ENCODE measurements at regions not wholly inside any gene's neighbourhood (a gene's known extent, or its start where the extent isn't known, plus 50 kb on each side); places are given as distances from the start of the nearest gene placed in this dataset.

DNA sequence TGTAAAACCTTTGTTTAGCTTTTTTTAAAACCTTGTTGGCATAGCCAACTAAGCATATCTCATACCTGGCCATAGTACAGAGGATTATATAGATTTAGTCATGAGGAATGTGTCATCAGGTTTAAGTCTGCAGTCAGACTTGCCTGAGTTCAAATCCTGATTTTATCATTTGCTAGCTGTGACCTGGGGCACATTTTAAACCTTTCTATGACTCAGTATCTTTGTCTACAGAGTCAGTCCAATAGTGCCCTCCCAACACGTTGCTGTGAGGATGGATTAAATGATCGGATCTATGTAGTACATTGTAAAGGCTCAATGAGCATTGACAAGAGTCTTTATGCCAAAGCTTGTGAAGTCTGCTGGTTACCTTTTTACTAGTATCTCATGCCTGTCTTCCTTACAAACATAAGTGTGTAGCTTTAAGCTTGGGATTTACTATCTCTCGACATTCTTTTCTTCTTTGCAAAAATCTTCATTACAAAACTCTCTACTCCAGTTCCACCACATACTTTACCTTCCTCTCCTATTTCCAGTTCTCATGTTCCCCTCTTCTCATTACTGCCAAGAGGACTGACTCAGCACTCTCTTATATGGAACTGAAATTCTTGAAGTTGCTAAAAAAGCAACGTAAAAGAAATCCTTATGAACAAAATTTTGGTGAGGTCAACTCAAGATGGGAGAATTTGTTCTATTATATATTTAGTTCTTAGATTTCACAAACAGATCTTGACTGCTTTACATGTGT is 68.1 kb upstream of the RBMS1 start:
- Histone ChIP-seq H3K27me3 (no peaks in the 10 kb centered on the region), H3K4me1 (no peaks in the 10 kb centered on the region), H3K4me3 (no peak overlapping the region), H3K27ac (no peak overlapping the region), H3K36me3 (no peaks in the 10 kb centered on the region), H3K9me3 (no peaks in the 10 kb centered on the region)
- WGBS: 50% methylated on average over 4 of the region's 4 CpGs
- TF ChIP-seq, protein P1, sequence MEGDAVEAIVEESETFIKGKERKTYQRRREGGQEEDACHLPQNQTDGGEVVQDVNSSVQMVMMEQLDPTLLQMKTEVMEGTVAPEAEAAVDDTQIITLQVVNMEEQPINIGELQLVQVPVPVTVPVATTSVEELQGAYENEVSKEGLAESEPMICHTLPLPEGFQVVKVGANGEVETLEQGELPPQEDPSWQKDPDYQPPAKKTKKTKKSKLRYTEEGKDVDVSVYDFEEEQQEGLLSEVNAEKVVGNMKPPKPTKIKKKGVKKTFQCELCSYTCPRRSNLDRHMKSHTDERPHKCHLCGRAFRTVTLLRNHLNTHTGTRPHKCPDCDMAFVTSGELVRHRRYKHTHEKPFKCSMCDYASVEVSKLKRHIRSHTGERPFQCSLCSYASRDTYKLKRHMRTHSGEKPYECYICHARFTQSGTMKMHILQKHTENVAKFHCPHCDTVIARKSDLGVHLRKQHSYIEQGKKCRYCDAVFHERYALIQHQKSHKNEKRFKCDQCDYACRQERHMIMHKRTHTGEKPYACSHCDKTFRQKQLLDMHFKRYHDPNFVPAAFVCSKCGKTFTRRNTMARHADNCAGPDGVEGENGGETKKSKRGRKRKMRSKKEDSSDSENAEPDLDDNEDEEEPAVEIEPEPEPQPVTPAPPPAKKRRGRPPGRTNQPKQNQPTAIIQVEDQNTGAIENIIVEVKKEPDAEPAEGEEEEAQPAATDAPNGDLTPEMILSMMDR (IDR thresholded peaks at IDR 0.05): no peak
- TF ChIP-seq POLR2A (IDR thresholded peaks at IDR 0.05) (no peak), EP300 (IDR thresholded peaks at IDR 0.05) (no peak), POLR2AphosphoS5 (IDR thresholded peaks at IDR 0.05) (no peak)
- DNase-seq (ENCODE audit: low spot score in 2 of 2): no peak

DNA sequence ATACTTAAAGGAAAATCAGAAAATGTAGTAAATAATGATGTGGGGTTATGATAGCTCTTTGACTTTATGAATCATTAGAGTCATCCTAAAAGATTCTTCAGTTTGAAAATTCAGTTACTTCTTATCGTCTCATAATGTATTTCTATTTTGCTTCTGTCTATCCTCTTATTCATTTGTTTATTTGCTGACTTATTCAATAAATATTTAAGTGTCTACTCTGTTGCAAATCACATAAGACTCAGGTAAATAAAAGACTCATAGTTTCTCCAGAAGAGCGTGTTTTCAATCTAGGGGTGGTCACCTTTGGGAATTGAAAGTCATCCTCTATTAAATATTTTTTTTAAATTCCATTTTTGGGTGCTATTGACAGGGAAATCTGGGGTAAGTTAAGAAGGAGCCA is 69.1 kb upstream of the RBMS1 start:
- Histone ChIP-seq H3K27ac (no peak overlapping the region), H3K27me3 (no peaks in the 10 kb centered on the region), H3K4me3 (no peak overlapping the region), H3K4me1 (peaks cover 4% of the 10 kb centered on the region), H3K36me3 (no peaks in the 10 kb centered on the region), H3K9me3 (no peaks in the 10 kb centered on the region)
- DNase-seq (ENCODE audit: low spot score in 2 of 2): no peak
- TF ChIP-seq POLR2AphosphoS5 (IDR thresholded peaks at IDR 0.05) (no peak), EP300 (IDR thresholded peaks at IDR 0.05) (no peak), POLR2A (IDR thresholded peaks at IDR 0.05) (no peak)
- TF ChIP-seq, protein P1 (IDR thresholded peaks at IDR 0.05): no peak
- WGBS: 96% methylated on average over 2 of the region's 2 CpGs

DNA sequence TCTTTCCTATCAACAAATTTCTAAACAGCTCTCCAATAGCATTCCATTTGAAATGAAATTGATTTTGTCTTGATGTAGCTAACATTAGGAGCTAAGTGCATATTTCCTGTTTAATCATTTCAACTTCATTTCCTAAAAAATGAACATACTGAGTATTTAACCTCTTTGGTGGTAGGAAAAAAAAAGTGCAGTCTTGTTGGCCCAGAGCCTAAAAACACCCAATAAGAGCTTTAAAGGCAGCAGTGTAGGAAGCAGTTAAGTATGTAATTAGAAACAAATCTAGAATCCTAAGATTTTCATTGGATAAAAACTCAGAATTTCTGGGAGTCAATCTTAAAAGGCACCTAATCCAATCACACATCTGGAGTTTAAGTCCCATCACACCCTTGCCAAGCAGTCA is 71.0 kb upstream of the RBMS1 start:
- no peak overlapping the region for H3K4me3 ChIP-seq
- no peaks in the 10 kb centered on the region for H3K27me3 ChIP-seq
- no peak for DNase-seq (ENCODE audit: low spot score in 2 of 2)
- no peak overlapping the region for H3K27ac ChIP-seq
- H3K4me1 ChIP-seq: peaks cover 4% of the 10 kb centered on the region
- TF ChIP-seq POLR2A (IDR thresholded peaks at IDR 0.05) (no peak), POLR2AphosphoS5 (IDR thresholded peaks at IDR 0.05) (no peak), EP300 (IDR thresholded peaks at IDR 0.05) (no peak)
- TF ChIP-seq, protein P1 (IDR thresholded peaks at IDR 0.05): no peak
- no peaks in the 10 kb centered on the region for H3K9me3 ChIP-seq
- H3K36me3 ChIP-seq: no peaks in the 10 kb centered on the region

DNA sequence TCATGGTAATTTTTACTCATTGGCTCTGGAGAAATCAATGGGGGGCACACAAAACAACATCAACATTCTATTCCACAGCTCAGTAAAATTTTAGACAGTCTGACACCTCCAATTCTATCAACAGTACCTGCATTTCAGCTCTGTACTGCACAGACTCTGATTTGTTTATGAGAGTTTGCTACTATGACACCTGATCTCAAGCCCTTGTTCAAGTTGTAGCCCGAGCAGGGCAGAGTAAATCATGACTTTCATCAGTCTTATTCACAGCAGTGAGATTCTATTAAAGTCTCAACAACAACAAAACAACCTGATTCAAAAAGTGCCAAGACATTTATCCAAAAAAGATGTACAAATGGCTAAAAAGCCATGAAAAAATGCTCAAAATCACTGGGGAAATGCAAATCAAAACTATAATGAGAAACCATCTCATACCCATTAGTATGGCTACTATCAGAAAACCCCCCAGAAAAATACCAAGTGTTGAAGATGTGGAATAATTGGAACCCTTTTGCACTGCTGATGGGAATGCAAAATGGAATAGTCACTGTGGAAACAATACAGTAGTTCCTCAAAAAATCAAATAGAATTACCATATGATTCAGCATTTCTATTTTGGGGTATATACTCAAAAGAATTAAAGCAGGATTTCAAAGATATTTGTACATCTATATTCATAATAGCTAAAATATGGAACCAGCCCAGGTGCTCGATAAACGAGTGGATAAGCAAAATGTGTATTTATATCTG is 71.7 kb upstream of the RBMS1 start:
- Histone ChIP-seq H3K4me3 (no peak overlapping the region), H3K27ac (no peak overlapping the region), H3K27me3 (no peaks in the 10 kb centered on the region), H3K9me3 (no peaks in the 10 kb centered on the region), H3K36me3 (no peaks in the 10 kb centered on the region), H3K4me1 (peaks cover 4% of the 10 kb centered on the region)
- no peak for DNase-seq (ENCODE audit: low spot score in 2 of 2)
- TF ChIP-seq POLR2AphosphoS5 (IDR thresholded peaks at IDR 0.05) (no peak), EP300 (IDR thresholded peaks at IDR 0.05) (no peak), POLR2A (IDR thresholded peaks at IDR 0.05) (no peak)
- TF ChIP-seq, protein P1 (IDR thresholded peaks at IDR 0.05): no peak
- 78% methylated on average over 3 of the region's 3 CpGs for WGBS

DNA sequence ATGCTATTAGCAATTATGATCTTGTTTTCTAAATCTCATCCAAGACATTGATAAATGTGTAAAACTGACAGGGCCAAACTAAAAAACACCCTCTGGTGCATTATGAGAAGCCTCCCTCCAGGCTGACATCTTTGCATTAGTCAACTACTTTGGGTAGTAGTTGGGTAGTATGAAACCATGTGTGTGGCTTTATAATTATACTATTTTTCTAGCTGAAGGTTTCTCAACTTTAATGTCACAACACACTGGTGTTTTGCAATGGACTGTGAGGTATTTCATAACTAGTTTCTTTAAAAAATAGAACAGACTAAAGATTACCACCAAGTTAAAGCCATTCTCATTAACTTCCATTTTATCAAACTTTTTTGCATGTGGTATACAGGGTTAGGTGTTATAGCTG is 73.1 kb upstream of the RBMS1 start:
- Histone ChIP-seq H3K4me3 (no peak overlapping the region), H3K4me1 (peaks cover 4% of the 10 kb centered on the region), H3K9me3 (no peaks in the 10 kb centered on the region), H3K36me3 (no peaks in the 10 kb centered on the region), H3K27me3 (no peaks in the 10 kb centered on the region), H3K27ac (no peak overlapping the region)
- DNase-seq (ENCODE audit: low spot score in 2 of 2): no peak
- TF ChIP-seq, protein P1 (IDR thresholded peaks at IDR 0.05): no peak
- TF ChIP-seq EP300 (IDR thresholded peaks at IDR 0.05): no peak
- TF ChIP-seq POLR2AphosphoS5 (IDR thresholded peaks at IDR 0.05): no peak
- TF ChIP-seq POLR2A (IDR thresholded peaks at IDR 0.05): no peak
